H1 (cell line): ENCODE measurements at regions not wholly inside any gene's neighbourhood (a gene's known extent, or its start where the extent isn't known, plus 50 kb on each side); places are given as distances from the start of the nearest gene placed in this dataset.

Experiments used
- TF ChIP-seq, protein P1 (sequence below): fragments of 300-600 bp; sonication (generic); IDR thresholded peaks from 2 replicates; pipeline ENCODE4 v1.7.1; 2012; ENCODE audit warnings: low read length, moderate library complexity, mild to moderate bottlenecking, inconsistent platforms; ENCODE audit not compliant: insufficient replicate concordance

DNA sequence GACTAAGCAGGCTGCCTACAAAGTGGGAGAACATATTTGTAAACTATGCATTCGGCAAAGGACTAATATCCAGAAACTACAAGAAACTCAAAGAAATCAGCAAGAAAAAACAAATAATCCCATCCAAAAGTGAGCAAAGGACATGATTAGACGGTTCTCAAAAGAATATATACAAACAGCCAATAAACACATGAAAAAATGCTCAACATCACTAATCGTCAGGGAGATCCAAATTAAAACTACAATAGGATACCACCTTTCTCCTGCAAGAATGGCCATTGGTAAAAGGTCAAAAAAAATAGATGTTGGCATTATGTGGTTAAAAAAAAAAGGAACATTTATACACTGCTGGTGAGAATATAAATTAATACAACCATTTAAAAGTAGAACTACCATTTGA, 259.6 kb upstream of the SLITRK3 start (continued):
- TF ChIP-seq, protein P1, sequence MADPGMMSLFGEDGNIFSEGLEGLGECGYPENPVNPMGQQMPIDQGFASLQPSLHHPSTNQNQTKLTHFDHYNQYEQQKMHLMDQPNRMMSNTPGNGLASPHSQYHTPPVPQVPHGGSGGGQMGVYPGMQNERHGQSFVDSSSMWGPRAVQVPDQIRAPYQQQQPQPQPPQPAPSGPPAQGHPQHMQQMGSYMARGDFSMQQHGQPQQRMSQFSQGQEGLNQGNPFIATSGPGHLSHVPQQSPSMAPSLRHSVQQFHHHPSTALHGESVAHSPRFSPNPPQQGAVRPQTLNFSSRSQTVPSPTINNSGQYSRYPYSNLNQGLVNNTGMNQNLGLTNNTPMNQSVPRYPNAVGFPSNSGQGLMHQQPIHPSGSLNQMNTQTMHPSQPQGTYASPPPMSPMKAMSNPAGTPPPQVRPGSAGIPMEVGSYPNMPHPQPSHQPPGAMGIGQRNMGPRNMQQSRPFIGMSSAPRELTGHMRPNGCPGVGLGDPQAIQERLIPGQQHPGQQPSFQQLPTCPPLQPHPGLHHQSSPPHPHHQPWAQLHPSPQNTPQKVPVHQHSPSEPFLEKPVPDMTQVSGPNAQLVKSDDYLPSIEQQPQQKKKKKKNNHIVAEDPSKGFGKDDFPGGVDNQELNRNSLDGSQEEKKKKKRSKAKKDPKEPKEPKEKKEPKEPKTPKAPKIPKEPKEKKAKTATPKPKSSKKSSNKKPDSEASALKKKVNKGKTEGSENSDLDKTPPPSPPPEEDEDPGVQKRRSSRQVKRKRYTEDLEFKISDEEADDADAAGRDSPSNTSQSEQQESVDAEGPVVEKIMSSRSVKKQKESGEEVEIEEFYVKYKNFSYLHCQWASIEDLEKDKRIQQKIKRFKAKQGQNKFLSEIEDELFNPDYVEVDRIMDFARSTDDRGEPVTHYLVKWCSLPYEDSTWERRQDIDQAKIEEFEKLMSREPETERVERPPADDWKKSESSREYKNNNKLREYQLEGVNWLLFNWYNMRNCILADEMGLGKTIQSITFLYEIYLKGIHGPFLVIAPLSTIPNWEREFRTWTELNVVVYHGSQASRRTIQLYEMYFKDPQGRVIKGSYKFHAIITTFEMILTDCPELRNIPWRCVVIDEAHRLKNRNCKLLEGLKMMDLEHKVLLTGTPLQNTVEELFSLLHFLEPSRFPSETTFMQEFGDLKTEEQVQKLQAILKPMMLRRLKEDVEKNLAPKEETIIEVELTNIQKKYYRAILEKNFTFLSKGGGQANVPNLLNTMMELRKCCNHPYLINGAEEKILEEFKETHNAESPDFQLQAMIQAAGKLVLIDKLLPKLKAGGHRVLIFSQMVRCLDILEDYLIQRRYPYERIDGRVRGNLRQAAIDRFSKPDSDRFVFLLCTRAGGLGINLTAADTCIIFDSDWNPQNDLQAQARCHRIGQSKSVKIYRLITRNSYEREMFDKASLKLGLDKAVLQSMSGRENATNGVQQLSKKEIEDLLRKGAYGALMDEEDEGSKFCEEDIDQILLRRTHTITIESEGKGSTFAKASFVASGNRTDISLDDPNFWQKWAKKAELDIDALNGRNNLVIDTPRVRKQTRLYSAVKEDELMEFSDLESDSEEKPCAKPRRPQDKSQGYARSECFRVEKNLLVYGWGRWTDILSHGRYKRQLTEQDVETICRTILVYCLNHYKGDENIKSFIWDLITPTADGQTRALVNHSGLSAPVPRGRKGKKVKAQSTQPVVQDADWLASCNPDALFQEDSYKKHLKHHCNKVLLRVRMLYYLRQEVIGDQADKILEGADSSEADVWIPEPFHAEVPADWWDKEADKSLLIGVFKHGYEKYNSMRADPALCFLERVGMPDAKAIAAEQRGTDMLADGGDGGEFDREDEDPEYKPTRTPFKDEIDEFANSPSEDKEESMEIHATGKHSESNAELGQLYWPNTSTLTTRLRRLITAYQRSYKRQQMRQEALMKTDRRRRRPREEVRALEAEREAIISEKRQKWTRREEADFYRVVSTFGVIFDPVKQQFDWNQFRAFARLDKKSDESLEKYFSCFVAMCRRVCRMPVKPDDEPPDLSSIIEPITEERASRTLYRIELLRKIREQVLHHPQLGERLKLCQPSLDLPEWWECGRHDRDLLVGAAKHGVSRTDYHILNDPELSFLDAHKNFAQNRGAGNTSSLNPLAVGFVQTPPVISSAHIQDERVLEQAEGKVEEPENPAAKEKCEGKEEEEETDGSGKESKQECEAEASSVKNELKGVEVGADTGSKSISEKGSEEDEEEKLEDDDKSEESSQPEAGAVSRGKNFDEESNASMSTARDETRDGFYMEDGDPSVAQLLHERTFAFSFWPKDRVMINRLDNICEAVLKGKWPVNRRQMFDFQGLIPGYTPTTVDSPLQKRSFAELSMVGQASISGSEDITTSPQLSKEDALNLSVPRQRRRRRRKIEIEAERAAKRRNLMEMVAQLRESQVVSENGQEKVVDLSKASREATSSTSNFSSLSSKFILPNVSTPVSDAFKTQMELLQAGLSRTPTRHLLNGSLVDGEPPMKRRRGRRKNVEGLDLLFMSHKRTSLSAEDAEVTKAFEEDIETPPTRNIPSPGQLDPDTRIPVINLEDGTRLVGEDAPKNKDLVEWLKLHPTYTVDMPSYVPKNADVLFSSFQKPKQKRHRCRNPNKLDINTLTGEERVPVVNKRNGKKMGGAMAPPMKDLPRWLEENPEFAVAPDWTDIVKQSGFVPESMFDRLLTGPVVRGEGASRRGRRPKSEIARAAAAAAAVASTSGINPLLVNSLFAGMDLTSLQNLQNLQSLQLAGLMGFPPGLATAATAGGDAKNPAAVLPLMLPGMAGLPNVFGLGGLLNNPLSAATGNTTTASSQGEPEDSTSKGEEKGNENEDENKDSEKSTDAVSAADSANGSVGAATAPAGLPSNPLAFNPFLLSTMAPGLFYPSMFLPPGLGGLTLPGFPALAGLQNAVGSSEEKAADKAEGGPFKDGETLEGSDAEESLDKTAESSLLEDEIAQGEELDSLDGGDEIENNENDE = no peak
